GM19240 (cell line): ENCODE measurements at regions not wholly inside any gene's neighbourhood (a gene's known extent, or its start where the extent isn't known, plus 50 kb on each side); places are given as distances from the start of the nearest gene placed in this dataset.
"Not testable (repeated sequence)": the region's sequence is repeated elsewhere in the genome, so short reads cannot be mapped to it uniquely, and the experiment has no call there.

Experiments used
- DNase-seq: peaks from one replicate; pipeline ENCODE4 v3.0.0; 2011; ENCODE audit warnings: low spot score; ENCODE audit not compliant: insufficient read length

GRCh38 chr12:93202688-93203087 is 175.0 kb upstream of the NUDT4 start:
- no peak for DNase-seq

GRCh38 chr12:93203361-93203760 is 174.4 kb upstream of the NUDT4 start:
- no peak for DNase-seq

GRCh38 chr12:93204896-93205295 is 172.8 kb upstream of the NUDT4 start:
- no peak for DNase-seq

GRCh38 chr12:93205361-93205760 is 172.4 kb upstream of the NUDT4 start:
- no peak for DNase-seq

GRCh38 chr12:93208011-93208410 is 169.7 kb upstream of the NUDT4 start:
- no peak for DNase-seq

GRCh38 chr12:93214523-93215289 is 163.0 kb upstream of the NUDT4 start:
- no peak for DNase-seq

- DNase-seq: no peak
These were observed 162.4 kb upstream of the NUDT4 start for GRCh38 chr12:93215290-93215678.

- no peak for DNase-seq
These were observed 157.8 kb upstream of the NUDT4 start for GRCh38 chr12:93219947-93220346.

- DNase-seq: no peak
These were observed 155.9 kb upstream of the NUDT4 start for GRCh38 chr12:93221841-93222240.

- DNase-seq: no peak
These were observed 154.0 kb upstream of the NUDT4 start for GRCh38 chr12:93223440-93224426.

GRCh38 chr12:93225094-93225493 is 152.6 kb upstream of the NUDT4 start:
- DNase-seq: no peak

GRCh38 chr12:93226361-93226760 is 151.4 kb upstream of the NUDT4 start:
- DNase-seq: no peak

- no peak for DNase-seq
These were observed 148.0 kb upstream of the NUDT4 start for GRCh38 chr12:93229494-93230325.

GRCh38 chr12:93230326-93230720 is 147.4 kb upstream of the NUDT4 start:
- DNase-seq: no peak

GRCh38 chr12:93231938-93232337 is 145.8 kb upstream of the NUDT4 start:
- no peak for DNase-seq

- DNase-seq: no peak
These were observed 143.1 kb upstream of the NUDT4 start for GRCh38 chr12:93234641-93235040.

- DNase-seq: no peak
These were observed 141.8 kb upstream of the NUDT4 start for GRCh38 chr12:93235881-93236280.

- no peak for DNase-seq
These were observed 140.3 kb upstream of the NUDT4 start for GRCh38 chr12:93237235-93237915.

- DNase-seq: not testable (repeated sequence)
These were observed 139.0 kb upstream of the NUDT4 start for GRCh38 chr12:93238512-93239262.

- DNase-seq: not testable (repeated sequence)
These were observed 137.9 kb upstream of the NUDT4 start for GRCh38 chr12:93239789-93240188.
